GM19438 (cell line): ENCODE measurements at regions not wholly inside any gene's neighbourhood (a gene's known extent, or its start where the extent isn't known, plus 50 kb on each side); places are given as distances from the start of the nearest gene placed in this dataset.

Source experiments
- ATAC-seq: cut with Tn5 transposase; IDR thresholded peaks from one replicate; pipeline ENCODE4 v1.9.1; 2021; ENCODE audit warnings: low read depth; ENCODE audit not compliant: unreplicated experiment

DNA sequence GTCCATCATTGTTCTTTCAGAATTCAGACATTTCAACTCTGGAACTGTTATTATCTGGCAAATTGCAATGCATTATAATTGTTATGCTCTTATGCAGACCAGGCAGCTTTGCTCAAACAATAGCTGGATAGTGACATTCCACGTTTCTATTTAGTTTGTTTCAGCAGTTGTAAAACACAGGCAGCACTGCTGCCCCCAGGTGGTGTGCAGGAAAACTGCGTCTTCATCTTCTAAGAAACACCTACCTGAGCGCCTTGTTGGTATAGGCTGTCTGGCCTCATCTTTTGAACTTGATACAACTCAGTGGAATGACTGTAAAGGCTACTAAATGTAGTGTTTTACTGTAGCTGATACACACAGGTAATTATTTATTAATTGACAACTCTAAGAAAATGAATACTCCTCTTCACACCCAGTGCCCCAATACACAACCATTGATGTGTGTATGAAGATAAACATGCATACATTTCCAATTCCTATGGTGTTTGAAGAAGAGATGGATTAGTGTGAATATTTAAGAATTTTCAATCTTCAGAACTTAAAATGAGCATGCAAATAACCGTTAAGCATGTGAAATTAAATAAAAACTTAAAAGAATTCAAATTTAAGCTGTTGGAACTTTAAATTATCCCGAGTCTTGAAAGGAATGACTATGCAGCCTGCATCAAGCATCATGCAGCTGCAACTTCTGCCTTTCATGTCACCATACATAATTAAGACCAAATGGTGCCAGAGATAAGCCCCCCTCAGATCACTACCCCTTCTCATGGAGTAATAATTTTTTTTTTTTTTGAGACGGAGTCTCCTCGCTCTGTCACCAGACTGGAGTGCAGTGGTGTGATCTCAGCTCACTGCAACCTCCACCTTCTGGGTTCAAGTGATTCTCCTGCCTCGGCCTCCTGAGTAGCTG, 85.6 kb downstream of the CD8B2 start:
- no peak for ATAC-seq

- ATAC-seq, result no peak
Observed at GRCh38 chr2:106573773-106574172, 86.6 kb downstream of the CD8B2 start.

DNA sequence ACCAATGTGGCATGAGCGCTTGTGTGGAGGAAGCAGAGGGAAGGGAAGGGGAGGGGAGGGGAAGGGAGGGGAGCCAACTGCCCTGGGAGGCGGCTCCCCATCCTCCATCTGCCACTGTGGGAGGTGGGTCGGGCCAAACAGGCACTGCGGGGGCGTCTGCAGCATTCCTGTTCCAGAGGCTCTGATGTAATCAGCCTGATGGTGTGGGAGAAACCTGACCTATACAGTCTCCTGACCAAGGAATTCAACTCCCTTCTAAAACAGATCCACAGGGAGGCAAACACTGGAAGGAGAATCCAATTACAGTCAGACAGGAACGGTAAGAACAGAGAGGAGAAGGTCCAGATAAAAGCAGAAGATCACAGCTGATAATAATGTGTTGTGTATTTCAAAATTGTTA, 88.8 kb downstream of the CD8B2 start:
- no peak for ATAC-seq

- ATAC-seq, result no peak
Observed at GRCh38 chr2:106577255-106577651, 90.1 kb downstream of the CD8B2 start.

DNA sequence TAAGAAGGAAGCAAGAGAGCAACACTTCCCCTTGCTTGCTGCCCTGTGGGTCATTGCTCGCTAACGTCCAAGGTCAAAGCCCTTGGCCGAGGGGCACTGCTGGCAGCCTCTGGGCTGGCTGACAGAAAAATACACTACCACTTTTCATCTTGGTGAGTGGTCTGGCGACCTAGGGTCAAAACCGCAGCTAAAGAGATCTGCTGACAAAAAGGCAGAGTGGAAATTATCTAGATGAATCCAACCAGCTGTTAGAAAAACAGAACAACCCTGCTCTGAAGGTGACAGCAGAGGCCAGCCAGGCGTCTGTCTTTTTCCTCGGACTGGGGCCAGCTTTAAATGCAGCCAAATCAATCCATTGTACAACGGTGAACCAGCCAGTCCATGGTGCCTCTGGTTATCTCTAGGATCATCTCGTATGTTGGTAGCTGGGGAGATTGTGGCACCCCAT, 92.6 kb downstream of the CD8B2 start:
- ATAC-seq, result no peak

DNA sequence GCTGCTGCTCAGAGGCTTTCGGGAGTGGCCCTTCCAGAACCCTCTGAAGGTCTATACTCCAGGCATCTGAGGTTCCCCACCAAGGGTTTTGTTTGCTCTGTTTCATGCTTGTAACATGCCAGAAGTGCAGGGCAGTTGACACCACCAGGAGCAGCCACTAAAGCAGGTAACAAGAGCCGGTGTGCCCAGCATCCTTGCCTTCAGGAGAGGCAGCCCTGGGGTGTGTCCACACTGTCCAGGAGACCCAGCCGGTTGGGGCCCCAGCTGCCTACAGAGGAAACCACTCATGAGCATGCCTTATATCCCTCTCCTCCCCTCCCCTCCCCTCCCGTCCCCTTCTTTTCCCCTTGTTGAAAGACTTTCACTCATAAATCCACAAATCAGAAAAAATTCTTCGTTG, 93.1 kb downstream of the CD8B2 start:
- ATAC-seq, result no peak

GRCh38 chr2:106581328-106581727, 94.2 kb downstream of the CD8B2 start:
- ATAC-seq, result no peak

DNA sequence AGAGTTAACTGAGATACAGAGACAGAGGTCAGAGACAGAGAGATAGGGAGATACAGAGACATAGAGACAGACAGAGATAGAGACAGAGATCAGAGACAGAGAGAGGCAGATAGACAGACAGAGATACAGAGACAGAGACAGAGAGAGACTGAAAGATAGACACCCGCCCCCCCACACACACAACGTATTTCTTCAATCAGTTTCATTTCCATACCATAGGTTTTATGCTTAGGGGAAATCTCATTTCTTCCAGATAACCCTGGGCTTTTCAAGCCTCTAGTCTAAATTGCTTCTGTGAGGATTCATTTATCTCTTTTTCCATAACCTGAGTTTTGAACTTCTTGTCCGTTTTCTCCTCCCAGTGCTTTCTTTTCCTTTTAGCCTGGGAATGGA, 94.6 kb downstream of the CD8B2 start:
- ATAC-seq, result no peak

- ATAC-seq, result peak; percentile 71
Observed at GRCh38 chr2:106582148-106583143, 95.3 kb downstream of the CD8B2 start.

DNA sequence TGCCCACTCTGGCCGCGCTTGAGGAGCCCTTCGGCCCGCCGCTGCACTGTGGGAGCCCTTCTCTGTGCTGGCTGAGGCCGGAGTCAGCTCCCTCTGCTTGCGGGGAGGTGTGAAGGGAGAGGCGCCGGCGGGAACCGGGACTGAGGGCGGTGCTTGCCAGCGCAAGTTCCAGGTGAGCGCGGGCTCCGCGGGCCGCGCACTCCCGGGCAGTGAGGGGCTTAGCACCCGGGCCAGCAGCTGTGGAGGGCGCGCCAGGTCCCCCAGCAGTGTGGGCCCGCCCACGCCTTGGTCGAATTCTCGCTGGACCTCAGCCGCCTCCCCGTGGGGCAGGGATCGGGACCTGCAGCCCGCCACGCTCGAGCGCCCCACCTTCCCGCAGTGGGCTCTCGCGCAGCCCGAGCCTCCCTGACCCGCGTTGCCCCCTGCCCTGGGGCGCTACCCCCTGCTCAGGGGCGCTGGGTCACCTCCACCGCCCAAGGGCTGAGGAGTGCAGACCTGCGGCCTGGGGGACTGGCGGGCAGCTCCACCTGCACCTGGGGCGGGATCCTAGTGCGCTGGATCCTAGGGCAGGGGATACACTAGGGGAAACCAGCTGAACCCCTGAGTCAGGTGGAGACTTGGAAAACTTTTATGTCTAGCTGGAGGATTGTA, 97.3 kb downstream of the CD8B2 start:
- ATAC-seq, result no peak

DNA sequence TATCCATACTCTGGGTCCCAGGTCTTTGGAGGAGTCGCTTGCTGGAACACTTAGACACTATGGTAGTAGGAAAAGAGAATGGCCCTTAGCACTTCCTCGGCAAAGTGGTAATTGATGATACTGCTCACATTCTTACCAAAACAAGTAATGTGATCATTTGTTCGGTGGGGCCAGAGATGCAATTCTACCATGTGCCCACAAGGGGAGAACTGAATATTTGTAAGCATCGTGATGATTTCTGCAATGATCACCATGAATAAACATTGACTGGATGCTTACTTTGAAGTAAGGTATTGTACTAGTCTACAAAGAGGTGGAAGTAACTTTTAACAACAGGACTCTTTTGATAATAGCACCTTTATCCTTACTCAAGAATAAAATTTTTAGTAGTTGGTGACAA, 109.7 kb downstream of the CD8B2 start:
- no peak for ATAC-seq

DNA sequence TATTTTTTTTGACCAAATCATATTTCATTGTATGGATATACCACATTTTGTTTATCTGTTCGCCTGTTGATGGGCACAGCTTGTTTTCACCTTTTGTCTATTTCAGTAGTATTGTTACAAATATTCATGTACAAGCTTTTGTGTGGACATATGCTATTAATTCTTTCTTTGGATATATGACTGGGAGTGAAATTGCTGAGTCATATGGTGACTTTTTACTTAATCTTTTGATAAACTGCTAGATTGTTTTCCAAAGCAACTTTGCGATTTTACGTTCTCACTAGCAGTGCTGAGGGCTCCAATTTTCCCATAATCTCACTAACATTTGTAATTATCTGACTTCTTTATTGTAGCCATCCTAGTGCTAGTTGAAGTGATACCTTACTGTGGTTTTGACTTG, 112.4 kb downstream of the CD8B2 start:
- ATAC-seq, result no peak

DNA sequence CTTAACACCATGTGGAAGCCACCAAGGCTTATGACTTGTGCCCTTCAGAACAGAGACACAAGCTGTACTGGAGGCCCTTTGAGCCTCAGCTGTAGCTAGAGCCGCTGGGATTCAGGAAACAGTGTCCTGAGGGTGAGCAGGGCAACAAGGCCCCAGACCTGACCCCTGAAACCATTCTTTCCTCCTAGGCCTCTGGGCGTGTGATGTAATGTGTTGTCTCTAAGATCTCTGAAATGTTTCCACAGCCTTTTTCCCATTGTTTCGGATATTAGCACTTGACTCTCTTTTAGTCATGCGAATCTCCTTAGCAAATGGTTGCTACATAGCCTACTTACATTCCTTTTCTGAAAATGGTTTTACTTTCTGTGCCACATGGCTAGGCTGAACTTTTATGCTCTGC, 114.9 kb downstream of the CD8B2 start:
- no peak for ATAC-seq

DNA sequence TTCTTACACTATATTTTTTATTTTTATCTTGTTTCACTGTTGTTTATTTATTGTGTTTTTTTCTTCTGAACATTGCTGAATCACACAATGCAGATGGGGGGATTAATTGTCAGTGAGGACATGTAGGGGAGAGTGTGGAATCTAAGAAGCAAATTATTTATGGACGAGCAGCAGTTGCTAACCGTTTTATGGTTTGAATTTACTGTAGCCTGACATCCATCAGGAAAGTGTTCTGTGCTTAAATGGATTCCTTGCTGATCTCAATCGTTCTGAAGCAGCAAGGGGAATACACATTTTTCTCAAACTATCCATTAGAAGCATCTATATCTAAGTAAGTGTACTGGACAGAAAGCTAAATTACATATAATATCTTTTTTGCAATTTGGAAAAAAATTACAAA, 119.5 kb downstream of the CD8B2 start:
- ATAC-seq, result no peak

- ATAC-seq, result no peak
Observed at GRCh38 chr2:106607371-106607770, 120.2 kb downstream of the CD8B2 start.

DNA sequence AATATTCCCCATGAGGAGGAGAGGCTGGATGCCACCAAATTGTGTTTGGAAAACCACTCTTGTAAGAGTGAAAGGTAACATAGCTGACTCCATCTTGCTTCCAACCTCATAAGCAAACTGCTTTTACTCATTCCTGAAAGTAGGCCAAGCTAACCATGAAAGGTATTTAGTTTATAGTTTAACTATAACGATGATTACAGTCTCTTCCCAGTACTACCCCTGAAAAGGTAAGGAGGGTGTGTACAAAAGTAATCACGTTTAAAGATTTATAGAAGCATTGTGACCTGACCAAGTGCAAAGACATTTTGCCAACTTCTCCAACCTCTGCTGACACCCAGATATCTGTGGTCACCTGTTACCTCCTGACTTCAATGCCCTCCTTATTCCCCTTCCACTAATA, 122.6 kb downstream of the CD8B2 start:
- no peak for ATAC-seq

- ATAC-seq, result no peak
Observed at GRCh38 chr2:106614511-106615291, 127.5 kb downstream of the CD8B2 start.

DNA sequence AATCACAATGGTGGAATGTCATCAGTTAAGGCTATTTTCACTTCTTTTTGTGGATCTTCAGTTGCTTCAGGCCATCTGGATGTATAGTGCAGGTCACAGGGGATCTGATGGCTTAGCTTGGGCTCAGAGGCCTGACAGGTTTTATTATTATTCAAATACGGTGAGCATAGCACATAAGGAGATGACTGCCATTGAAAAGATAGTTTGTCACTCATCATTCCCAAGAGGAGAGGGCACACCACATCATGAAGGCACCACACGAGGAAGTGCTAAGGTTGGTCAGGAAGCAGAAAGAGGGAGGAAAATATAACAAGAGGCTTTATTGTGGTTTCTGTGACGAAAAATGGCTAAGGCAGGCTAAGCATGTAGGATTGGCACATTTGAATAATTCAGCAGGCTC, 131.4 kb downstream of the CD8B2 start:
- no peak for ATAC-seq

DNA sequence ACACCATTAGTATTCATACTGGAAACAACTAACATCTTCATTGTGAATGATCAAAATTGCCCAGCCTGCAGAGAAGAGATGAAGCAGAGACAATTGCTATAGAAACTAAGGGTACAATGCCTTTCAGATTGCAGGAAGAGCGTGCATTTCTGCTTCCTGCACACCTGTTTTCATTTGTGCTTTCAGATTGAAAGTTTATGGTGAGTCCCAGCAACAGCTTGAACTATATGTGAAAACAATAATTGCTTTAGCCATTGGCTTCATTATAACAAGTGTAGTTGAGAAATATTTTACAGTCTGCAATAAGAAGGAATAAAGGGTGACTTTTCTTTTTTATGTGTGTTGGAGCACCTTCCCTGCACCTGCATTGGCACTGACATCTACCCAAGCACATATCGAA, 136.3 kb downstream of the CD8B2 start:
- no peak for ATAC-seq

GRCh38 chr2:106624787-106625380, 137.7 kb downstream of the CD8B2 start:
- no peak for ATAC-seq
